Activated naive CD8-positive, alpha-beta T cell treated with anti-CD3 and anti-CD28 coated beads, Interleukin-2, amount 50 U/mL, for 24 hours (primary cell): ENCODE measurements at regions not wholly inside any gene's neighbourhood (a gene's known extent, or its start where the extent isn't known, plus 50 kb on each side); places are given as distances from the start of the nearest gene placed in this dataset.

Experiments
- ATAC-seq: fragments of 150-1000 bp; cut with Tn5 transposase; one replicate; pipeline ENCODE4 v1.10.0; 2021
- DNase-seq: peaks from one replicate; pipeline ENCODE4 v3.0.0; 2021
- H3K27ac Mint-ChIP-seq: one replicate; pipeline ENCODE4 v1.8.0; 2021; ENCODE audit warnings: mild to moderate bottlenecking, mixed read lengths
- H3K27me3 Mint-ChIP-seq: one replicate; pipeline ENCODE4 v1.8.0; 2021; ENCODE audit warnings: mixed read lengths
- H3K36me3 Mint-ChIP-seq: one replicate; pipeline ENCODE4 v1.8.0; 2021; ENCODE audit warnings: low read depth, mixed read lengths
- H3K4me1 Mint-ChIP-seq: one replicate; pipeline ENCODE4 v1.8.0; 2021; ENCODE audit warnings: mixed read lengths
- H3K4me3 Mint-ChIP-seq: one replicate; pipeline ENCODE4 v1.8.0; 2021; ENCODE audit warnings: mild to moderate bottlenecking, moderate library complexity, mixed read lengths
- H3K9me3 Mint-ChIP-seq: one replicate; pipeline ENCODE4 v1.8.0; 2021; ENCODE audit warnings: mixed read lengths

GRCh38 chr2:204109681-204110080 lies 173.1 kb downstream of the ICOS start:
- no peak for ATAC-seq
- no peaks in the 10 kb centered on the region for H3K36me3 Mint-ChIP-seq
- DNase-seq, result peak; percentile 16
- peak overlapping the region; percentile 85 for H3K27ac Mint-ChIP-seq
- no peaks in the 10 kb centered on the region for H3K9me3 Mint-ChIP-seq
- peaks cover 78% of the 10 kb centered on the region for H3K4me1 Mint-ChIP-seq
- peaks cover 6% of the 10 kb centered on the region for H3K27me3 Mint-ChIP-seq
- peak overlapping the region; percentile 73 for H3K4me3 Mint-ChIP-seq

DNA sequence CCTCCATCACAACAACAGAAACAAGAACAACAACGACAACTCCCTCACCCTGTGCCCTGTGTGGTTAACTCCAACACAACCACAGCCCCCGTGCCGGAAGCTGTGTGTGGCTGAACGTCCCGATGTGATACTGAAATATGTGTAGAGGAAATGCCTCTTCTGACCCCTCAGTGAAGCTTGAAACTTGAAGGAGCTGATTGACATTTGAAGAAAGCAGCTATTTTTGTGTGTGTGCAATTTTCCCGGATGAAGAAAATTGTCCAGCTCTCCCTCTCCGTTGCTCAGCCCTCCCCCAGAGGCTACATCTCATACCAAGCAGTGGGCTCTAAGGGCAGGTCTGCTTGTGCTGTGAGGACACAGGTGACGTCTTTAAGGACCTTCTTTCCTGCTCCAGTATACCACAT lies 173.8 kb downstream of the ICOS start:
- no peaks in the 10 kb centered on the region for H3K9me3 Mint-ChIP-seq
- peaks cover 6% of the 10 kb centered on the region for H3K27me3 Mint-ChIP-seq
- H3K4me3 Mint-ChIP-seq, result peak overlapping the region; percentile 73
- ATAC-seq (peak; percentile 70), DNase-seq (peak; percentile 74)
- H3K27ac Mint-ChIP-seq, result peak overlapping the region; percentile 85
- no peaks in the 10 kb centered on the region for H3K36me3 Mint-ChIP-seq
- peaks cover 74% of the 10 kb centered on the region for H3K4me1 Mint-ChIP-seq

DNA sequence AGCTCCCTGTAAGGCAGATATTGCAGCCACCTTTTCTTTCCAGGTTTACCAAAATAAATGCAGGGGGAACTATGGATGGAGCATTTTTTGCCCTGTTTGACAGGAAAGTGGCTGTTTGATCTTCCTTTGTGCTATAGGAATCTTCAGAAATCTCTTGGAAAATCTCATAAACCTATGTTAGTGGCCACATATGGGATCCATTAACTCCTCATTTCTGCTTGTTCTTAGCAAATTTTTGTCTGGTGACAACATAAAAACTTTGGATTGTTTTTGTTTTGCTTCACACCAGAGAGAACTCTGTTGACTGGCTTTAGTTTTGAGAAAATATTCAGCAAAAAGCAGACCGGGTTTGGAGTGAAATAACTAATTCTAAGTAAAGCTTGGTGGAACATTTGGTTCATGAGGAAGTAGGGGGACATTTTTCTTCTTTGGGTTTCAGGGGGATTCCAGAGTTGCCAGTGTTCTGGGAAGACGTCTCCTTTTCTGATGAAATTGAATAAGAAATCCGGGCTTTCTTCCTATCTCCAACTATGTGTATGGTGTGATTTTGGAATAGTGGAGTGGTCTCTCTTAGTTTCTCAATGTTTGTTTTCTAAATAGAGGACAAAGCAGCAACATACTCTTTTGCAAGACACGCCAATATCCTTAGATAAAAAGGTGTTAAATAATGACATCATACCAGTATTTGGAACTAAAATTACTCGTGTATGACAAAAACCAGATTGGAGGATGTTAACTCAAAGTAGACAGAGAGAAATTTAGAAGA lies 174.4 kb downstream of the ICOS start:
- Mint-ChIP-seq H3K4me1 (peaks cover 68% of the 10 kb centered on the region), H3K27me3 (peaks cover 6% of the 10 kb centered on the region), H3K4me3 (peak overlapping the region; percentile 73), H3K9me3 (no peaks in the 10 kb centered on the region), H3K36me3 (no peaks in the 10 kb centered on the region), H3K27ac (peak overlapping the region; percentile 85)
- no peak for DNase-seq
- no peak for ATAC-seq

DNA sequence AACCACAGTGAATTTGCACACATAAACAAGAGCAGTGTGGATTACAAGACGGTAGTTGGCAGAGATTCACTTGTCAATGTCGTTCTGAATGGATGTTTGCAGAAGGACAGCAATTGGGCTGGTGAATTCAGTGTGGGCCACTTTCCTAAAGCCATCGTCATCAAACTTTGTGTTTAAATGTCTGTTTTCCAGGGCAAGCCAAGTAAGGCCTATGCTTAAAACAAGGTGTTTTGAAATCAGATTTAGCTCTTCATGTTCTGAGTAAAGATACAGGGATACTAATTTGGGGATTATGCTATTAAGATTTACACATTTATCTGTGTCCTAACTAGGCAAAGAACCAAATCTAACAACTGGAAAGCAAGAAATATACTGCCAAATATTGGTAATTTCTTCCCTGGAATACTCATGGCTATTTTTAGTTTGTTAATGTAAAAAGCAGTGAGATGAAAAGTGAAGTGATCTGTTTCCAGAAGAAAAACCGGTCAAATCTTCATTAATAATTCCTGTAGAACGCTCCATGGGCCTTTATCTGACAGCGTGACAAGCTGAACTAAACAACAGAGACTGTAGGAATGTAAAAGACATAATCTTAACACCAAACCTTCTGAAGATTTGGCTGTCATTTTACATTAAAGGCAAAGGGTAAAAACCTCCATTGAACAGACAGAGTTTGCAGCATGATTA lies 175.7 kb downstream of the ICOS start:
- ATAC-seq (no peak), DNase-seq (no peak)
- H3K27me3 Mint-ChIP-seq, result peaks cover 6% of the 10 kb centered on the region
- no peaks in the 10 kb centered on the region for H3K36me3 Mint-ChIP-seq
- no peak overlapping the region for H3K27ac Mint-ChIP-seq
- no peaks in the 10 kb centered on the region for H3K9me3 Mint-ChIP-seq
- no peak overlapping the region for H3K4me3 Mint-ChIP-seq
- peaks cover 60% of the 10 kb centered on the region for H3K4me1 Mint-ChIP-seq

- no peak for ATAC-seq
- Mint-ChIP-seq H3K27ac (no peak overlapping the region), H3K27me3 (peaks cover 6% of the 10 kb centered on the region), H3K36me3 (no peaks in the 10 kb centered on the region), H3K4me3 (no peak overlapping the region), H3K9me3 (no peaks in the 10 kb centered on the region), H3K4me1 (peaks cover 43% of the 10 kb centered on the region)
- no peak for DNase-seq
These were observed 178.0 kb downstream of the ICOS start for GRCh38 chr2:204114295-204115136.

DNA sequence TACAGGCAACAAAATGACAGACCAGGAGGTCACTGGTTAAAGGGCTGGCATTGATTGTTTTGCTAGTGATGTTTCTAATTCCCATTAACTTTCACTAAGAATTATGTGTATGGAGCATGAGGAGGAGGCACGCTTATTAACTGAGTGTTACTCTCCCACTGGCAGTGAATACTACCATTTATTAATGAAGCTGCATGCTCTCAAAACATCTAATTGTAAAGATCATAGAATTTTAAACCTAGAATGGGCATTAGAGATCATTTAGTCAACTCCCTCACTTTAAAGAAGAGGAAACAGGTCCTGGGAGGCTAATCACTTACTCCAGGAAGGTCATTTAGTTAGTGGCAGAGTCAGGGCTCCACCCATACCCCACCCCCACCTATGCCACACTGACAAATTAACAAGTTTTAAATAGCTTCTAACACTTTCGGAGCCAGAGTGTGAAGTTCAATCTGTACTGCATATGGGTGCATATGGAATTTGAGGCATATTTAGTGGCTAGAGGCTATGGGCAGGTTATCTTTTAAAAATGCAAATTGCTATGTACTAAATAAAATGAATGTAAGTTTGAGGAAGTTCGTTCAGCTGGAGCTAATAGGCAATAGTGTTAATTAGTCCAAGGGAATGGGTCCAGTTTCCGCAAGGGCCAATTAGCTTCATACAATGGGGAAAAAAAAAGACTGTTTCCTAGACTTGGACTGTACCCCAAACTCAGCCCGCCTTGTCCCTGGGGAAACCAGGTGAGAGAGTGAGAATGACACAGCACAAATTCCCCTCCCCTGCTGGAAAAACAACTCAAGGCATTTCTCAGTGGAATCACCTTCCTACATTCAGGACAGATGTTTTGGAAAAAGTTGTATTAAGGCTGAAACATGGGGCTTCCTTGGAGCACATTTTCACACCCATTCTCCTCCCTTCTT lies 178.8 kb downstream of the ICOS start:
- Mint-ChIP-seq H3K9me3 (no peaks in the 10 kb centered on the region), H3K27me3 (peaks cover 5% of the 10 kb centered on the region), H3K4me3 (no peak overlapping the region), H3K36me3 (no peaks in the 10 kb centered on the region), H3K27ac (no peak overlapping the region), H3K4me1 (peaks cover 35% of the 10 kb centered on the region)
- no peak for DNase-seq
- ATAC-seq, result no peak

DNA sequence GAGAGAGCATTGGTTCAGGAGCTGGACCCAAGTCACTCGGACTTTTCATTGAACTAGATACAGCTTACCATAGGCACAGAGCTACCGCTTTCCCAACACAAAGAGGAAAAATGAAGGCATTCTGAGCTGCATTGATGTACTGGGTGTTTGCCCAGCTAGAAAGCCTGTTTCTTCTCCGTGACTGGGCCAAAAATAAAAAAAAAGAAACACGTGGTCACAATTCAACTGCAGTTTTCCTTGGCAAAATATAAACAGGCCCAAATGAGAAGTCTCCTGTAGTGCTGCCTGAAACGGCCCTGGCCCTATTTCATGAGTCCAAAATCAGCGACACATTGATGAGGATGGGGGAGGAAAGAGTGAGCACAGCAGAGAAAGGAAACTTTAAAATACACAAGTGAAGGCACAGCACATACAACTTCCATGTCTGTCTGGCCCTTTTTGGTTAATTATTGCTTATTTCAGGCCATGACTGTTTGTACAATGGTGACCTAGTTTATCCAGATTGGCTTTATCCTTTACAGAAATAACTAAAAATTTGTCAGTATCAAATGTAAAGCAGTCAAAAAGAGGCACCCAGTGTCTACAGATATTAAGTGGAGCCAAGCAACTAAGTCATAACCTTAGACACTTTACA lies 179.7 kb downstream of the ICOS start:
- Mint-ChIP-seq H3K4me1 (peaks cover 30% of the 10 kb centered on the region), H3K4me3 (no peak overlapping the region), H3K27ac (no peak overlapping the region), H3K36me3 (no peaks in the 10 kb centered on the region), H3K27me3 (peaks cover 5% of the 10 kb centered on the region), H3K9me3 (no peaks in the 10 kb centered on the region)
- DNase-seq (no peak), ATAC-seq (no peak)

GRCh38 chr2:204122425-204122824 lies 185.9 kb downstream of the ICOS start:
- H3K4me3 Mint-ChIP-seq, result no peak overlapping the region
- ATAC-seq (no peak), DNase-seq (no peak)
- no peak overlapping the region for H3K27ac Mint-ChIP-seq
- H3K9me3 Mint-ChIP-seq, result no peaks in the 10 kb centered on the region
- peaks cover 8% of the 10 kb centered on the region for H3K27me3 Mint-ChIP-seq
- H3K4me1 Mint-ChIP-seq, result peaks cover 5% of the 10 kb centered on the region
- no peaks in the 10 kb centered on the region for H3K36me3 Mint-ChIP-seq

GRCh38 chr2:204124140-204124750 lies 187.7 kb downstream of the ICOS start:
- DNase-seq (no peak), ATAC-seq (no peak)
- Mint-ChIP-seq H3K36me3 (no peaks in the 10 kb centered on the region), H3K9me3 (no peaks in the 10 kb centered on the region), H3K4me1 (peaks cover 5% of the 10 kb centered on the region), H3K4me3 (no peak overlapping the region), H3K27ac (no peak overlapping the region), H3K27me3 (peaks cover 8% of the 10 kb centered on the region)

GRCh38 chr2:204126705-204127104 lies 190.1 kb downstream of the ICOS start:
- ATAC-seq (no peak), DNase-seq (no peak)
- no peaks in the 10 kb centered on the region for H3K36me3 Mint-ChIP-seq
- no peak overlapping the region for H3K4me3 Mint-ChIP-seq
- H3K9me3 Mint-ChIP-seq, result no peaks in the 10 kb centered on the region
- peaks cover 14% of the 10 kb centered on the region for H3K27me3 Mint-ChIP-seq
- H3K27ac Mint-ChIP-seq, result no peak overlapping the region
- no peaks in the 10 kb centered on the region for H3K4me1 Mint-ChIP-seq

DNA sequence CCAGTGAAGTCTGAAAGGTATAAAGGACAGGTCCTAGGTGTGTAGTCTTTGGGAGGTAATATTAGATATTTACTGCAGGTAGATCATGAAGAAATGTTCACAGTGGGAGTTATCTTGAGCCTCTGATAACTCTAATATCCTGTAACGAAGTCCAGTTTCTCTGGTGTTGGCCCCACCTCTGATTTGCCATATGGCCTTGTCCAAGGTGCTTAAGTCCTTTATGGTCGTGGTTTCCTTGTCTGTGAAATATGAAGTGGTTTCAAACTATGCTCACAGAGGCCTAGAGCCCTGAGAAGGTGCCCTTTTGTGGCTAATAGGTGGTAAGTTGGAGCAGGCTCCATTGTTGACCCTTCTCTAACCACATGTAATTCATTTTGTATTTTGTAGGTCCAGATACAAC lies 190.7 kb downstream of the ICOS start:
- no peak overlapping the region for H3K4me3 Mint-ChIP-seq
- no peak overlapping the region for H3K27ac Mint-ChIP-seq
- no peaks in the 10 kb centered on the region for H3K9me3 Mint-ChIP-seq
- H3K36me3 Mint-ChIP-seq, result no peaks in the 10 kb centered on the region
- DNase-seq, result no peak
- H3K27me3 Mint-ChIP-seq, result peaks cover 10% of the 10 kb centered on the region
- no peaks in the 10 kb centered on the region for H3K4me1 Mint-ChIP-seq
- ATAC-seq, result no peak

- ATAC-seq, result no peak
- Mint-ChIP-seq H3K27ac (no peak overlapping the region), H3K36me3 (no peaks in the 10 kb centered on the region), H3K4me1 (peaks cover 1% of the 10 kb centered on the region), H3K4me3 (no peak overlapping the region), H3K9me3 (no peaks in the 10 kb centered on the region), H3K27me3 (peaks cover 5% of the 10 kb centered on the region)
- DNase-seq, result no peak
These were observed 193.2 kb downstream of the ICOS start for GRCh38 chr2:204129591-204130294.

- H3K4me3 Mint-ChIP-seq, result no peak overlapping the region
- no peak for ATAC-seq
These were observed 195.1 kb downstream of the ICOS start for GRCh38 chr2:204131621-204132020.

More at GRCh38 chr2:204131621-204132020, 195.1 kb downstream of the ICOS start:
- Mint-ChIP-seq H3K36me3 (no peaks in the 10 kb centered on the region), H3K4me1 (peaks cover 1% of the 10 kb centered on the region), H3K27ac (no peak overlapping the region), H3K27me3 (peaks cover 5% of the 10 kb centered on the region), H3K9me3 (no peaks in the 10 kb centered on the region)
- DNase-seq, result no peak
